GM18909 (cell line): ENCODE measurements at regions not wholly inside any gene's neighbourhood (a gene's known extent, or its start where the extent isn't known, plus 50 kb on each side); places are given as distances from the start of the nearest gene placed in this dataset.

Experiments used
- ATAC-seq: cut with Tn5 transposase; IDR thresholded peaks from one replicate; pipeline ENCODE4 v1.9.1; 2021; ENCODE audit warnings: mild to moderate bottlenecking; ENCODE audit not compliant: unreplicated experiment, poor library complexity

DNA sequence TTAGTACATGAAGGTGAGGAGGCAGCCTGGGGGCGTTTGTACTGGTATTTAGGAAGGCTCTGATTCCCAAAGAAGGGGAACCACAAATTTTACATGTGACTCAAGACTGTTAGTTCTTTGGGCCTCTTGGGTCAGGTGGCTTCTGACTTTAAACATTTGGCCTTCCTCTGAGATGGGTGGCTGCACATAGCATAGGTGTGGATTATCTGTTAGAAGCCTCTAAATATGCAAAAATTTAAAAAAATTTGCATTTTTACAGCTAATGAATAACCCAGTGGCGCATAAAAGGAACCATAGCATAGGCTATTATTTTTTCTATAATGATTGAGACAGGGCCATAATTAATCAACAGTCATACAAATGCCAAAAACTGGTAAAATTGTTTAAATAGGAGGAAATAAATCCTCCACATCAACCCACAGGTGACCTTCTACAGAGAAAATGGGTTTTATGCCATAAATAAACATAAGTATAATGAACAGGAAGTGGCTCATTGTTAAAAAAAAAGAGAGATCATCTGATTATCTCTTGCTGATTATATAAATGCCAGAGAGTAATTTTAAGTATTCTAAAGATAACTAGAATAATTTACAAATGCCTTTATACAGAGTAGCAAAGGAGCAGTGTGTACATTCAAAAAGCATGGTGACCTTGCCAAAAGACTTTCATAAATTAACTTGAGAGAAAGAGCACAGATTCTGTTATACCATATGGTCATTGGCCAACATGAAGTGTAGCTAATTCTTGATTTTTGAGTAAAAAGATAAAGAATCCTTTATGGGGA, 284.2 kb upstream of the ATP2B1 start:
- ATAC-seq, result no peak

DNA sequence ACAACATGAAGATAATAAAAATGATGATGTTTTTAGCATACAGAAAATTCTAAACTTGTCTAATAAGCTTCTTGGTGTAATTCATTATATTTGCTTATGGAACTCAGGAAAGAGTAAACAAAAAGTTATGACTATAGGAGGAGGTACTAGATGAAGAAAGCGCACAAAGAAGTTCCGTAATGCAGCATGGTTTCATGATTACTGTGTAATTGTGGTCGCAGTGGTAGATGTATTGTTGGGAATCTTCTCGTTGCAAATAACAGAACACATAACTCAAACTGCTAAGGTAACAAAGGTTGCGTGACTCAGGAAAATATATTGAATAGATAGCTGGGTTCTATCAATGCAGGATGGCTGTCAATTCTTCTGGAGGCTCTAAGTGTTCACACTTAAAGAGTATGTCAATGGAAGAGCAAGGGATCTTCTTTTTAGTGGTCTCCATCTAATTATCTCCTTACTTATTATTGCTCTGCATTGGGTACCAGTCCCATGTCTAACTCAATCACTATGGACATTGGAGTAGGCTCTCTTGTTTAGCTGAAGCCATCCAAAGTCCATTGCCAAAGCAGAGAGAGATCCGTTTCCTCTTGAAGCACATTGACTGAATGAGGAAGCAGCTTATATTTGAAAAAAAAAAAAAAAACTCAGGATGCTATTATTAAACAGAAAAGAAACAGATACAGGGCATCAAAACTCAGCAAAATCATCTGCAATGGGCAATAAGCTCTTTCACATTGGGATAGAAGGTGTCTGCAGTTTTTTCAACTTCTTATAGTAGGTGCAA, 283.4 kb upstream of the ATP2B1 start:
- ATAC-seq, result no peak

DNA sequence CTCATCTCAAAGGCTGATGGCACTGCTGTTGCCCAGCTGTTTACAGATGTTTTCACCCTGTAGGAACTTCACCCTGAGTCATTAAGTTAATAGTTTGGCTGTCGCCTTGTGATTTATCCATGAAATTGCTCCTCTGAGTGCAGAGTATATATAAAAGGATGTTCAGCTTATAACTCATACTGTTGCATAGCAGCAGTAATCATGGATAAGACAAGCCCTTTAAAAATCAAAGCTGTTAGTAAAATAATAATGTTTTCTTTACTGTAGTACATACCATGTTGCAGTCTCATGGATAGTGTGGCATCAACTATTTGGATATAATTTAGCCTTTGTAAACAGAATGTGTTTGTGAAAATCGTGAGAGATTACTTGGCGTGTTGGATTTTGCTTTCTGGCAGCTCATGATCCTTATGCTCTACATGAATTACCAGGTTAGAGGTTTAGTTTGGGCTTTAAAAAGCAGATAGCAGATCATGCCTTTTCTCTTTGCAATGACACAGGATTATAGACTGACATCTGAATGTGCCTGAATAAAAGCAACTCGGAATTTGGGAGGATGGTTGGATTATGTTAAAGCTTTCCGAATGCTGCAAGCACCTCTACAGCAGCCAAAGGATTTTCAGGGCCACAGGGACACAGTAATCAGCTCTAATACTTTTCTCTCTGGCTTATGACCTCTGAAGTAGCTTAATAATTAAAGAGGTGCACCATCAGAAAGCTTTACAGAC, 279.7 kb upstream of the ATP2B1 start:
- ATAC-seq, result no peak

DNA sequence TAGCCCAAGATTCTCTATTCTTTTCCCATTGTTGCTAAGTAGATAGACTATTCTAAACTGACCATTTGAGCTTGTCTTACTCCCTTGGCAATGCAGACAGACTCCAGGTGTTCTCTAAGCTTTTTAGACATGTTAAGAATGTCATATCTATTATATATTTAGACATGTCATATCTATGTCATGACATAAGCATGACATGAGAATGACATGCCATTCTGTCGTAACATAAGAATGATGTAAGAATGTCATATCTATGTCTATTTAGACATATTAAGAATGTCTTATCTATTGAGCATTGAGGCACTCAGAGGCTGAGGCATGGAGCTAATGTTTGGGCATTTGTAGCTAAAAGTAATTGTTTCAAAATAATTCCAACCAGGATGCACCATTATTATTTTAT, 277.3 kb upstream of the ATP2B1 start:
- no peak for ATAC-seq

DNA sequence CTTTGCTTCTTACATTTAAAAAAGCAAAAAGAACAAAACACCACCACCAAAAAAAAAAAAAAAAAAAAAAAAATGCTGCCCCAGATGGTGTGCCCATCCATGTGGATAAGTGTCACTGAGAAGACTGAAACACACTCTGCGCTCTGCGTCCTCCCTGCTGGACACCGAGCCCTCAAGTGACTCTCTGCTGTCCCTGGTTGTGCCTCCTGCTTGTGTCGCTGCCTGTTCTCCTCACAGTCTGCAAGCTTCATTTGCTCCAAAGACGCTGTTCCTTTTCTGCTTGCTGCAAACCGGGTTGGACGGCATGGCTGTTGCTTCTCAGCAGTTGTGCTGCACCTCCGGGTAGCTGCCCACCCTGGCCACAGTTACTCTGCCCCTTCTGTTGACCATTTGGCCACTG, 276.2 kb upstream of the ATP2B1 start:
- ATAC-seq, result no peak

DNA sequence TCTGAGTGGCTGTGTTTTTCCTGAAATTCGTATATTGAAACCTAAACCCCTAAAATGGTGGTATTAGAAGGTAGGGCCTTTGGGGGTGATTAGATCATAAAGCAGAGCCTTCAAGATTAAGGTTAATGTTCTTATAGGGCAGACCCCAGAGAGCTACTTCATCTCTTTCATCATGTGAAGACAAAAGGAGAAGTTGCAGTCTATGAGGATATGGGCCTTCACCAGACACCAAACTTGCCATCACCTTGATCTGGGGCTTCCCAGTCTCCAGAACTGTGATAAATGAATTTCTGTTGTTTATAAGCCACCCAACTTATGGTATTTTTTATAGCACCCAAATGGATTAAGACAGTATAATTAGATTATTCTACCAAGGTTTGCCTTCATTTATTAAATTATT, 275.0 kb upstream of the ATP2B1 start:
- no peak for ATAC-seq

DNA sequence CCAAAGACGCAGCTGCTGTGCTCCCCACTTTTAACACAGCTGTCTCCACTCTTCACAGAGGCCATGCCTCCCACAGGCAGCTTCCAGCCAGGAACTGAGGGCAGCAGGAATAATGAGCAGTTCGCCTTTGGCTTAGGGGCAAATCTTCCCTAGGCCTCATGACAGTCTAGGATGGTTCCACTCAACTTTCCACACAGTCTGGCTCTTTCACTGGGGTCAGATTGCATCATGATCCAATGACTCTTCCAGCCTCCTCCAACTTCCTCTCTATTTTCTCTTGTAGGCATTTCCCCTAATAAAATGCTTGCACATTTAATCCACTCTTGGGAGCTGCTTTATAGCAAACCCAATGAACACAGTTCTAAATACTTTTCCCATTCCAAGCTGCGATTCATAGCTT, 271.6 kb upstream of the ATP2B1 start:
- no peak for ATAC-seq

DNA sequence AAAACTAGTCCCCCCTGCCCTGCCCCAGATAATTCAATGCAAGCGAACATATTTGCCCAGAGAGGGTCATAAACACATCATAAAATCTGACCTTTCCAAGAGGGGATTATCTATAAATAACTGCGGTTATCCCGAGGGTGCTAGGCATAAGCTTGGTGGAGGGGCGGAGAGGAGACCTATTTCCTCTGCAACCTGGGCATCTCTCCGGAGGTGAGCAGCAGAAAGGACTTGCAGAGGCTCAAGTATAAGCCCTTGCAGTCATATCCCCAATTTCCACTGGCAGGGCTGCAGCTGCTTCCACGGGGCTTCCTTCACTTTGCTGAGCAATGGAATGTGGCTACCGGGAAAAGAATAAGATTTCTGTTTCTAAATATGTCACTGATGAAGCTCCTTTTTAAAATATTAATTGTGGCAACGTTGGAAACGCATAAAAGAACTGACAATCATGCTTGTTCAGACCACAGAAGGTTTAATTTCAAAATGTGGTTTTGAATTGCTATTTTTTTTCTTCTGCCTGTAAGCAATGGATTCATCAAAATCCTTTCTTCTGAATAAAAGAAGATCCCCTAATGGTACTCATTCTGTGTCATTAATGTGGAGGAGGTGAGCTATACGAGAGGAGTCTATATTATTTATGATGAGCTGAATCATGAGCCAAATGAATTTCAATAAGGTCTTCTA, 268.9 kb upstream of the ATP2B1 start:
- no peak for ATAC-seq

DNA sequence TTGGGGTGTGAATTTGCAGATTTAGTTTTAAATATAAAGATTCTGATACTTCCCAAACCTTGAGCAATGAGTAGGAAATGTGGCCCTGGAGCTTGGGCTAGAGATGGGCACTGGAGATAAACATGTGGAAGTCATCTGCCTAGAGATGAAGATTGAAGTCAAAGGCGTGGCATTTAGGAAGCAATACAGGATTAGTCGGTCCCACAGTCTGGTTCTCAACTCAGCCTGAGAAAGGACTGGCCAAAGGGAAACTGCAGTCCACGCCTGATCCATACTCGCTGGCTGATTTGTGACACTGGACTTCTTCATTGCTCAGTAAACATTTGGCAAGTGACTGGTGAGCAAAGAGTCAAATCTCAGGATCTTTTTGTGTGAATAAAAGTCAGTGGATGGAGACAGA, 268.2 kb upstream of the ATP2B1 start:
- ATAC-seq, result no peak

DNA sequence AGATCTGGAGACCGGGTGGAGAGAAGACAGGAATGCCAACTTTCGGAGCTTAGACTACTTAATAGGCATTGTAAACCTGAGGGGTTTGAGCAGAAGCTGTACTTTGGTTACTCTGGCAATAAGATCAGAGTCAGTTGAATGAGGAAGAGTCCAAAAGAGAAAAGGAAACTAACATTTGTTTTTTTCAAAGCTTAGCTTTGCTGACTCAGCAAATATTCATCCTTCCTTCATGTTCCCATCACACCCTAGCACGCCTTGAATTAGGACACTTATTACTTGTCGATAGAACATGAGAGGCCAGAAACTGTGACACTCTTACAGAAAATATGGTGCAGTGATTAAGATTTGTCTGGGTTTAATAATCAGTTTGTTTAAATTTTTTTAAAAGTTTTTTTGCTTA, 266.9 kb upstream of the ATP2B1 start:
- no peak for ATAC-seq

DNA sequence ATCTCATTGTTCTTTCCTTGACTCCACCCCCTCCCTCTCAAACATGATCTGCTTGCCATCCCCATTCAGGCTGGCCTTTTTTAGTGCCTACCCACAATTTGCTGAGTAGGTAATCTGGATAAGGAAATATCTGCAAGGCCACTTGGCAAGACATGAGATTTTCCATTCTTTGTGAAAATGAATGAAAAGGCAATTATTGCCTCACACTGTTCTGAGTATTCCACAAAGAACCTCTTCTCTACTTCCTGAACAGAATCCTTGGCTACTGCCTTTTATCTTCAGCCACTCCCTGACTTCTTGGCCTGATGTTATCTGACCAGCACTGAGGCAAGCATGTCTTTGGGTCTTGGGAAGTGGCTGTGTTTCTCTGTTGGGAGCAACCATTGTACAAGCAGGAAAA, 263.2 kb upstream of the ATP2B1 start:
- ATAC-seq, result no peak

DNA sequence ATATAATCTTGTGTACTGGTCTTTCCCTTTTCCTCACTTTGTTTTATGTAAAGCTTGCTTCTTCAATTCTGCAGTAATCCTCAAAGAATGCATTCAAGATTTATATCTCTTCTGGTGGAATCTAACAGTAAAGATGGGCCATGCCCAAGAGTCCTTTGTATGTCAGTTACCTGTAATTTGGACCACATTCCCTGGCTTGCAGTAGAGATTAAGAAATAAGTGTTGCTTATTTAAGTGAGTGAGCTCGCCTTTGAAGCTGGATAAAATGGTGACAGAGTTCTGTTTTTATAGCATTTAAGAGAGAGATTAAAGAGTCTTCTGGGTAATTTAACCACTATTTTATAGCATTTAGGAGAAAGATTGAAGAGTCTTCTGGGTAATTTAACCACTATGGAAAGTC, 262.1 kb upstream of the ATP2B1 start:
- no peak for ATAC-seq

DNA sequence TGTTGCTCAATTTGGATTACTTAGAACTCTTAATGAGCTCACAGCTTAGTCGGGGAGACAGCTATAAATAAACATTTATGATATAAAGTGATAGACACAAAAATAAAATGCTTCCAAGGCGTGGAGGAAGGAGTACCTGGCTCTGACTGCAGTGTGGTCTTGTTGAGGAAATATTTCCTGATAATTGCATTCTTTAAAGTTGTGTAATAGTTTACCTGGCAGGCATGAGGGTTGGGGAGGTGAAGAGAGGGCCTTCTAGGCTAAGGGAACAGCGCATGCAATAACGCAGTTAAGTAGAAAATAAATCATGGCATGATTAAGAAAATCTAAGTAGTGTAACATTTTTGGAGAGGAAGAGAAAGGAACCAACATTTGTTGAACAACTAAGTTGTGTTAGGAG, 260.5 kb upstream of the ATP2B1 start:
- ATAC-seq, result no peak

DNA sequence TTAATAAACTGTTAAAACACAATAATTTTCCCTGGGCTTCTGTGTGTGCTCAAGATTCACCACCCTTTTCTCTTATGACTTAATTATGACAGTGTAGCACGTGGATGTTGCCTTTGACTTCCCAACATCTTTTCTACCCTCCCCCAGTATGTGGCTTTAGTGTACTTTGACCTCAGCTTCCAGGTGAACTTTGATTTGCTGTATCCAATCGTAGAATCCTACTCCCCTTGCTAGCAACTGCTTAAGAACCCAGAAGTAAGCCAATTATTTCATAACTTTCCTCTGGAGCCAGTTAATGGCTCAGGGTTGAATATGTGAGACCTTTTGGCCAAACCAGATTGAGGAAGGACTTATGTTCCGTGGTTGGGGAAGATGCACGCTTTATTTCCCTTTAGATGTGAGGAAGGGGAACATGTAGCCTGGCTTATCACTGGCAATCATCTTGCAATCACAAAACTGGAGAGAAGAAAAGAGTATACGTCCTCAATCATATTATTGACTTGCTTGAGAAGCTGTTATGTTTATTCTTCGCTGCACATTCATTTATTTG, 259.6 kb upstream of the ATP2B1 start:
- no peak for ATAC-seq

DNA sequence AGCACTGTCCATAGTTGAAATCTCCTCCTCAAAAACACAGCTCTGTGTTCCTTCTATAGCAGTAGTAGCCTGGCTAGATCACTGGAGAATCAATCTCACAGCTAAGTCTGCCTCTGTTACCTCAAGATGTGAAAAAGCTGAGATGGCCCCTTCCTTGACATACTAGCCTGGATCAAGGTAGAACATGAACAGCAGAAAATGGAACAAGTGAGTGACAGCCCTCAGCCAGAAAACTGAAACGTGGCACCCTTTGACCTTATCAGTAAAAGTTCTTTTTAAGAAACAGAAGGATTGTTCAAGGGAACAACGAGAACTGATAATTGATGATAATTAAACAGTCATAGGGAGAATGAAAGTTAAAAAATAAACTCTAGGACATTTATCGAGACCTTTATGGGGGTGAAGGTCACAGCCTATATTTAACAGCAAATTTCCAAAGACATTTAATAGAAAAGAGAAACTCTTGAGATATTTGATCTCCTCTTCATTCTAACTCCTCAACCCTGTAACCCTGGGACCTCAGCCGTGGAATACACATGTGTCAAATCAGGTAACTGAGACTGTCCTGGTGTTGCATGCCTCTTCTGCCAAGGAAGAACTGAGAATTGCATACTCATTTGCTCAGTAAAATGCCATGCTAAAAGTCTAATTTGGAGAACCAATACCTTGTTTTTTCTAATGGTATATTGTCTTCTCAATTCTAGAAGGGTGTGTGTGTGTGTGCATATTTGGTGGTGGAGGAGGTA, 258.0 kb upstream of the ATP2B1 start:
- ATAC-seq, result no peak

DNA sequence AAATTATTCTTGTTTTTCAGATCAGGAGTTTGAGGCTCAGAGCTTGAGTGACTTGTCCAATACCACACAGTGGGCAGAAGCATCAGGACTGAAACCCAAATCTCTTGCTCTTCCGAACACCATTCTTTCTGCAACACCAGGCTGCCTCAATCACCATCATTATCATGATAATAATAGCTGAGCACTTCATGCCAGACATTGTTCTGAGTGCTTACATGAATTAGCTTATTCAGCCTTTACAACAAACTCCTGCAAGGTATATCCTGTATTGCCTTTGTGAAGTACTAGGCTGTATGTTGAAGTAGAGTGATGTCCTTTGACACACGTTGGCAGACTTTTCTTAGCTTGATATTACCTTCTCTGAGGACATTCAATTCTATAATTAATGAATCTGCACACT, 257.4 kb upstream of the ATP2B1 start:
- ATAC-seq, result no peak

DNA sequence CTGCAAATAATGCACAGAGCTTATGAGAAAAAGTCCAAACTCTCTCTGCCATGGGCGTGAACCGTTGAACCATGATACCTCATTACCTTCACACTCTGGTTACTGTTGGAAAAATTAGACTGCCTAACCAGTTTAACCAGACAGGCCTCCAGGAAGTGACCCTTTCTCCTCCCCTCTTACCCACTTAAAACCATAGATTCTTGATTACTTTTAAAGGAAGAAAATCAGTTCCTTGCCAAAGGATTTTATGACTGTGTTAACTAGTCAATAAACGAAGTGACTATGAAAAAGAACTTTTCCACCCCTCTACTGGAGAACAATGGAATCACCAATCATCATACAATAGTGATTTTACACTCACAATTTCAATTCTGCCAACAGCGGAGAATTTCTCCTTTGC, 254.0 kb upstream of the ATP2B1 start:
- ATAC-seq, result no peak

DNA sequence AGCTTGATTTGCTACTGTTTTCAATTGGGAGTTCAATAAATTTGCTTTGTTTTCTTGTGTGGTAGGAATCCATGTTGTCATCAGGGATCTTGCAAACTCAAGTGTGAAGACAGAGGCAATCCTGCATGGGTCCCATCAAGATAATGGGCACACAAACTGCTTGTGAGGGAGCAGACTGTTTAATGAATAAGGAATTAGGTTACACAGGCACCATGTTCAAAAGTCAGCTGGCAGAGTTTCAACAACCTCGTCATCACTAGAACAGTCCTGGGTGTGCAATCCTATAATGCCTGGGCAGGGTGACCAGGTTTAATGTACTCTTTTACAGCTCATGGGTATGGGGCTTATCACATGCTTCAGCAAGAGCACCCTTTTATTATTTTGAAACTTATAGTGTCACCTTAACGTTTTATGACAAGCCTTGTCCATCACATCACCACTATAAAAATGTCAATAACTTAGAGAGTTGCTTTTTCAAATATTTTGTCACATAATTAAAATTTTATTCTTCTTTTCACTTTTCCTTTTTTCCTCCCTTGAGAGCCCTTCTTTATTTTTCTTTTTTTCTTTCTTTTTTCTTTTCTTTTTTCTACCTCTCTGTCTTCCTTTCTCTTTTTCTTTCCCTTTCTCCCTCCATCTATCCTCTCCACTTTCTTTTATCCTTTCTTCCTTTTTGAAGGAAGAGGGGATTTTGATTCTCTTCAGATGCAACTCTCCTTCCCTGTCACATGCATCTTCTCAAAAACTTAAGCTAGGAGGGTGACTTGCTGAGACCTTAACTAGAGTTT, 252.2 kb upstream of the ATP2B1 start:
- ATAC-seq, result peak; percentile 43

DNA sequence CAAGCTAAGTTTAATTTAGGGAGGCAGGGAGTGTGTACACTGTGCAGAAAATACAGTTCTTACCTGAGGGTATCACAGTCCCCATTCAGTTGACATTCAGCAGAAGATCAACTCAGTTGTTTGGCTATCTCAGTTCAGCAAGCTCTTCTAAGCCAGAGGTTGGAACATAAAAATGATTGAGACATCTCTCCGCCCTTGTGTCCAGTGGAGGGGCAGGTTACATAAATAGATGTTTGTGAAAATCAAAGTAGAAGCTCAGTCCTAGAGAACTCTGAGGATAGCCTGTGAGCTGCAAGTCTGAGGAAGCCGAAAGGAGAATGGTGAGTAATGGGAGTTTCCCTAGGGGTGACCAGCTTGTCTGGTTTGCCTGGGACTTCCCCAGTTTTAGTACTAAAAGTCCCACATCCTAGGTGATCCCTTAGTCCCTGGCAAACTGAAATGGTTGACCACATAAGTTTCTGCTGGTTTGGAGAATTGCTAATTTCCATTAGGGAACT, 251.4 kb upstream of the ATP2B1 start:
- ATAC-seq, result peak; percentile 97
